Hepatic stellate cell (primary cell): ENCODE measurements at regions not wholly inside any gene's neighbourhood (a gene's known extent, or its start where the extent isn't known, plus 50 kb on each side); places are given as distances from the start of the nearest gene placed in this dataset.

Experiments
- DNase-seq: peaks from one replicate; pipeline ENCODE4 v3.0.0; 2011; ENCODE audit warnings: low spot score

GRCh38 chr22:49324527-49325491 lies 502.9 kb downstream of the BRD1 start:
- DNase-seq = no peak

GRCh38 chr22:49323751-49324415 lies 503.8 kb downstream of the BRD1 start:
- no peak for DNase-seq

GRCh38 chr22:49322861-49323622 lies 504.6 kb downstream of the BRD1 start:
- no peak for DNase-seq

GRCh38 chr22:49322231-49322630 lies 505.4 kb downstream of the BRD1 start:
- no peak for DNase-seq

GRCh38 chr22:49321477-49322055 lies 506.1 kb downstream of the BRD1 start:
- DNase-seq = no peak

GRCh38 chr22:49320714-49321476 lies 506.8 kb downstream of the BRD1 start:
- DNase-seq = no peak

- no peak for DNase-seq
Observed at GRCh38 chr22:49317369-49317768, 510.3 kb downstream of the BRD1 start.

GRCh38 chr22:49312601-49313000 lies 515.1 kb downstream of the BRD1 start:
- no peak for DNase-seq

GRCh38 chr22:49310354-49310753 lies 517.3 kb downstream of the BRD1 start:
- DNase-seq = no peak

- no peak for DNase-seq
Observed at GRCh38 chr22:49308300-49308699, 519.4 kb downstream of the BRD1 start.

- no peak for DNase-seq
Observed at GRCh38 chr22:49307870-49308269, 519.8 kb downstream of the BRD1 start.

GRCh38 chr22:49307481-49307830 lies 520.2 kb downstream of the BRD1 start:
- DNase-seq = no peak

- no peak for DNase-seq
Observed at GRCh38 chr22:49306632-49307480, 520.8 kb downstream of the BRD1 start.

- DNase-seq = no peak
Observed at GRCh38 chr22:49305966-49306631, 521.6 kb downstream of the BRD1 start.

- DNase-seq = no peak
Observed at GRCh38 chr22:49305214-49305965, 522.3 kb downstream of the BRD1 start.

- no peak for DNase-seq
Observed at GRCh38 chr22:49303781-49304461, 523.8 kb downstream of the BRD1 start.

GRCh38 chr22:49303061-49303735 lies 524.5 kb downstream of the BRD1 start:
- no peak for DNase-seq

GRCh38 chr22:49302530-49302929 lies 525.1 kb downstream of the BRD1 start:
- DNase-seq = no peak
